CD4-positive, alpha-beta T cell treated with Interleukin-15 for 1 hour (primary cell): ENCODE measurements at regions not wholly inside any gene's neighbourhood (a gene's known extent, or its start where the extent isn't known, plus 50 kb on each side); places are given as distances from the start of the nearest gene placed in this dataset.

Experiments
- DNase-seq: peaks from one replicate; pipeline ENCODE4 v3.0.0-alpha.2; 2020

DNA sequence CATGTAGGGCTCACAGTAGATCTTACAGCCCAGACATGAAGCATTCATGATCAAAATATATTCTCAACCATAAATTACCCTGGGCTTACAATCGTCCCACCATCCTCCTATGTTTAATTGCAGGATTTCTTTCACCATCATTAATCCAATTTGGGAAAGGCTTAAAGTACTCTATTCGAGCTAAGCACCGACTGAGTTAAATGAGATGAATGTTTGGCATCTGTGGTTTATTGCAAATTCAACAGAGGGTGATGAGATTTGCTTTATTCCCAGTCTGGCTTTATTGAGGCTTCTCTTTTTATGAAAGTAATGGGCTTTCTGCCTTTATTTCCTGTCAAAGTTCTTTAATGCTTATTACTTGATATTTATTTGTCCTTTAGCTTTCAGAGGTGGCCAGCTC, 159.0 kb downstream of the METTL4 start:
- no peak for DNase-seq

DNA sequence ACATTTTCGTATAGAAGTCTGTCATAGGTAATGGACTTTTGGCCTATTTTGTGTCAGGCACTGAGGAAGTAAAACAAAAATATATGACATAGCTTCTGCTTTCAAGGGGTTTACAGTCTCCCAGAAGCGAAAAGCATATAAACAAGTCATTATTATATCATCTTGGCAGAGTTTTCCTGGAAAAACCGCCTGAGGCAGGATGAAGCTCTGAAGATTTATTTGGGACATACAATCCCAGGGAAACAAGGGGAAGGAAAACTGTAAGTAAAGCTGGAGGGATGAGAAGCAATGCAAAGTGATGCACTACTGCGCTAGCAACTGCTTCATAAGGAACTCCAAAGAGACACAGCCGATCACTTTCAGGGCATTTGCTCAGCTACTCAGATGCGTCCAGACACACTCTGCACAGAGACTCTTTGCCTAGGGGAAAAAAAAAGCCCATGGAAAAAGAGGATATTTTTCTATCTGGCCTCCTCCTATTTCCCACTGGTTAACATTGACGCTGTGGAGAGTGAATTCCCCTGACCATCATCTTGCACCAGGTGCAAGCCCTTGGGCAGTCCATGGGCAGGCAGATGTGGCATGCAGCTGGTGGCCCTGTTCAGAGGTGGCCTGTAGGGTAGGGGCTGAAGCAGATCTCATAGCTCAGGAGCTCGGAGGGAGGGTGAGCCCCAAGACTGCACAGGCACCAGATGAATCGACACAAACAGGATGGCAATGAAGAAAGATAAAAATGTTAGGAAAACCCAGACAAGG, 158.1 kb downstream of the METTL4 start:
- DNase-seq = no peak

GRCh38 chr18:2414235-2414634, 157.1 kb downstream of the METTL4 start:
- DNase-seq = no peak

GRCh38 chr18:2415656-2416055, 155.6 kb downstream of the METTL4 start:
- no peak for DNase-seq

- no peak for DNase-seq
These were observed 153.3 kb downstream of the METTL4 start for GRCh38 chr18:2417861-2418610.

DNA sequence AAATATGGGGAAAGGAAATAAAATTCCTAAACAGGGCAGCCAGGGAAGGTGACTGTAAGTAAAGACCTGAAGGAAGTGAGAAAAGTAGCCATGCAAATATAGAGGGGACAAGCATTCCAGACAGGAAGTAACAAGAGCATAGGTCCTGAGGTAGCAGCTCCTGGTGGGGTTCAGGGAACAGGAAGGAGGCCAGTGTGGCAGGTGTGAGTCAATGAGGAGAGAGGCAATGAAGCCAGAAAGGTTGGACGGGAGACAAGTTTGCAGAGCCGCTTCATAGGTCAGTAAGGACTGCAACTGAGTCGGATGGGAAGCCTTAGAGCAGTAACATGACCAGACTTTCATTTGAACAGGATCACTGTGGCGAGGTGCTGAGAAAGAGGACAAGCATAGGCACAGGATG, 150.9 kb downstream of the METTL4 start:
- DNase-seq = no peak

GRCh38 chr18:2423761-2424160, 147.5 kb downstream of the METTL4 start:
- DNase-seq = no peak

DNA sequence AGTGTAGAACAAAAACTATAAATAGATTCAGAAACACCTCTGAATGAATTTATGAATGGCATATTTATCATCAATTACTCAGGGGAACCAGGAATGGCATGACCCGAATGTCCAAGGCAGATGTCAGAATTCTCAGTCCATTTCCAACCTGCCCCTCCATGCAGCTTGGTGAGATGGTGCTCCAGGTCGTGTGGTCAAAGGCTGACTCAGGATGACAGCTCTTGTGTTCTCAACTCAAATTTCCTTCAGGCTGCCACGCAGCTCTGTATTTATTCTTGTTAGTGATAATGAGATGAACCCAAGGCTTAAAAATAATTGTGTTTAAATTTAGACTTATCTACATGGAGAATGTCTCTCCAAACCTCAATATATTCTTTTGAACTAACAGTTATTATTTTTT, 146.9 kb downstream of the METTL4 start:
- DNase-seq = no peak

DNA sequence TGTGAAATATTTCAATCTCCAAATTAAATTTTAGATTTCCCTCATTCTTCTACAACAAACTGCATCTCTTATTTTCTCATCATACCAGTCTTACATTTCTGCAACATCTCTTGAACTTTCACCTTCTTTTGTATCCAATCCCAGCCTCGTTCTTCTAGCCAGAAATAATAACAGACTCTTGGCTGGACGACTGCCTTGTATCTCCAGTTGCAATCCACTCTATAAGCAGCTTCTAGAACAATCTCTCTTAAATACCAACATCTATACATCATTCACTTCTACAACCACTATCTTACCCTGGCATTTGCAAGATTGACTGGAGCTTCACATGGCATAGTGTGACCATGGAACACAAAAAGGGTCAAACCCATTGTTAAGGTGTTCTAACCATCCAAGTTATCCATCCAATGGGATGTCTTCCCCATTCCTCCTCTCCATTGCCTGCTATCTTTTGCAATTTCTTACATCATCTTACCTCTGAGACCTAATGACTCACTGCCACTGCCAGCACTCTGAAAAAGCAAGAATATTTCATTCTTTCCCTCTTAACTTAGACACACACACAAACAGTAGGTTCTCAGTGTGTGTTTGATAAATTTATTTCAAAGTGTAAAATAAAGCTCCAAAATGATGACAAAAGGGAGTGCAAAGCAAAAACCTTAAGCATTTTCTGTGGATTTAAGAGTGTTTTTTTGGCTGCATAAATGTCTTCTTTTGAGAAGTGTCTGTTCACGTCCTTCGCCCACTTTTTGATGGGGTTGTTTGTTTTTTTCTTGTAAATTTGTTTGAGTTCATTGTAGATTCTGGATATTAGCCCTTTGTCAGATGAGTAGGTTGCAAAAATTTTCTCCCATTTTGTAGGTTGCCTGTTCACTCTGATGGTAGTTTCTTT, 145.6 kb downstream of the METTL4 start:
- DNase-seq = no peak

GRCh38 chr18:2430191-2430590, 141.1 kb downstream of the METTL4 start:
- DNase-seq = no peak

- no peak for DNase-seq
These were observed 139.5 kb downstream of the METTL4 start for GRCh38 chr18:2431806-2432205.

GRCh38 chr18:2433366-2433765, 137.9 kb downstream of the METTL4 start:
- no peak for DNase-seq

GRCh38 chr18:2441544-2441943, 129.8 kb downstream of the METTL4 start:
- DNase-seq = no peak

- no peak for DNase-seq
These were observed 129.3 kb downstream of the METTL4 start for GRCh38 chr18:2442006-2442405.

- DNase-seq = no peak
These were observed 128.5 kb downstream of the METTL4 start for GRCh38 chr18:2442726-2443275.

DNA sequence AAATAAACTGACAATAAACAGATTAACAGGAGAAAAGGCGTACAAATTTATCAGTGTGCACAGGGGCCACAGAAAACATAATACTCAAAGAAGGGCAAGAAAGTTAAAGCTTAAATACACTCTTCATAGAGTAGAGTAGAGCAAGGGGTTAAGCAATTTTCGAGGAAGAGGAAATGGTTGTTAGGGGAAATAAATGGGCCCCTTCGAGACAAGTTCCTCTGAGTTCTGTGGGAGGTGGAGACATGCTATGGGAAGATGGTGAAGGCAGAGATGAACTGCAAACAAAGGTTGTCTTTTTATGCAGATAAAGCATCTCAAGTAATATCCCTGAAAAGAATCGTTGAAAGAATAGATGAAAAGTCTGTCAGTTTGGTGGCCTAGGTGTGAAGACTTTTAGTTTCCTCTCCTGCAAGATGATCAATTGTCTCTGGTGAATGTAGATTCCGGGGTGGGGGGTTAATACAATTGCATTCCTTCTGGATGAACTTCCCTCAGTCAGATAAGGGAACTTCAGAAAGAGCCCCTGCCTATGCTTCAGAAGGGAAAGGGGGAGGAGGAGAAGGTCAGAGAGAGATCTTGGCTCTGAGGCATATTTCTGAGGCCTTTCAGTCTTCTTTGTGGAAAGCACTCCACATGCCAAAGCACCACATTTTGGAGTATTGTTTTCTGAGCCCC, 127.0 kb downstream of the METTL4 start:
- no peak for DNase-seq

GRCh38 chr18:2448565-2449151, 122.6 kb downstream of the METTL4 start:
- no peak for DNase-seq

DNA sequence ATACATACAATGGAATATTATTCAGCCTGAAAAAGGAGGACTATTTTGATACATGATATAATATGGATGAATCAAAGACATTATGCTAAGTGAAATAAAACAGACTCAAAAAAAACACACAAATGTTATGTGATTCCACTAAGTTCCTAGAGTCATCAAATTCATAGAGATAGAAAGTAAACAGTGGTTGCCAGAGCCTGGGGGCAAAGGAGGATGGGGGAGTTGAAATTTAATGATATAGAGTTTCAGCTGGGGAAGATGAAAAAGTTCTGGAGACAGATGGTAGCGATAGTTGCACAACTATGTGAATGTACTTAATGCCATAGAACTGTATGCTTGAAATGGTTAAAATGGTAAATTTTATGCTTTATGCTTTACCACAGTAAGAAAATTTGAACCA, 119.7 kb downstream of the METTL4 start:
- DNase-seq = no peak

DNA sequence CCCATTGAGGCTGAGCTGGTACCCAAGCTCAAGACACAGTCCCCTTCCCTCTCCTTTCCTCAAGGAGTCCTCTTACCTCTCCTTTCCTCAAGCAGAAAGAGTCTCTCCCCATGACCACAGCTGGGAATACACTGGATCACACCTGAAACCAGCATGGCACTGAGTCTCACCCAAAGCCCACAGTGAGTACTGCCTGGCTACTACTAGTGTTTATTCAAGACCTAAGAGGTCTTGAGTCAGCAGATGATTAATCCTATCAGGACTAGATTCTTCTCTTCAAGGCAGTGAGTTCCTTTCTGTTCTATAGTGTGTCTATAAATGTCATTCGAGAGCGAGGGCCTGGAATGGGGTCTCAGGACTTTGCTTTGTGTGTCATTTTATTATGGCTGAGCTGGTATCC, 111.4 kb downstream of the METTL4 start:
- no peak for DNase-seq

GRCh38 chr18:2466978-2467377, 104.3 kb downstream of the METTL4 start:
- DNase-seq = no peak

- DNase-seq = no peak
These were observed 103.3 kb downstream of the METTL4 start for GRCh38 chr18:2468051-2468450.

GRCh38 chr18:2471523-2471922, 99.8 kb downstream of the METTL4 start:
- DNase-seq = no peak
